ENCODE measurements at regions not wholly inside any gene's neighbourhood (a gene's known extent, or its start where the extent isn't known, plus 50 kb on each side); places are given as distances from the start of the nearest gene placed in this dataset.
"Not testable (repeated sequence)": the region's sequence is repeated elsewhere in the genome, so short reads cannot be mapped to it uniquely, and the experiment has no call there.

- H3K27ac ChIP-seq: no peak overlapping the region
- H3K36me3 ChIP-seq: no peaks in the 10 kb centered on the region
- intact Hi-C loops (cut with DNase I; ENCODE audit: low total_unique reads): no loop called here
- WGBS, 5 donors: 60 to 82% (median 71%) methylated on average over 1 of the region's 1 CpG
- H3K27me3 ChIP-seq (replicated peaks in 1 of 7): no peaks in the 10 kb centered on the region
- no peaks in the 10 kb centered on the region for H3K4me1 ChIP-seq
- TF ChIP-seq CTCF (IDR thresholded peaks at IDR 0.05 in 8 of 11, conservative IDR thresholded peaks at IDR 0.05 in 3 of 11) (no peak), POLR2AphosphoS5 (IDR thresholded peaks at IDR 0.05) (no peak), POLR2A (IDR thresholded peaks at IDR 0.05) (no peak)
- H3K9me3 ChIP-seq: no peaks in the 10 kb centered on the region
- DNase-seq: no peak
- H3K4me3 ChIP-seq: no peak overlapping the region
Measured at GRCh38 chr6:19929312-19929711, 92.1 kb downstream of the ID4 start.

GRCh38 chr6:19934996-19935591 lies 97.9 kb downstream of the ID4 start:
- 69 to 85% (median 79%) methylated on average over 5 of the region's 5 CpGs for WGBS, 5 donors
- H3K4me3 ChIP-seq: no peak overlapping the region
- TF ChIP-seq POLR2AphosphoS5 (IDR thresholded peaks at IDR 0.05) (no peak), CTCF (IDR thresholded peaks at IDR 0.05 in 8 of 11, conservative IDR thresholded peaks at IDR 0.05 in 3 of 11) (no peak), POLR2A (IDR thresholded peaks at IDR 0.05) (no peak)

GRCh38 chr6:19939321-19939720 lies 102.2 kb downstream of the ID4 start:
- H3K9me3 ChIP-seq; DNase-seq; H3K27ac ChIP-seq; intact Hi-C loops (cut with DNase I; ENCODE audit: low total_unique reads); H3K4me3 ChIP-seq; H3K4me1 ChIP-seq; H3K36me3 ChIP-seq; H3K27me3 ChIP-seq (replicated peaks in 1 of 7): not testable (repeated sequence)
- 92 to 98% (median 94%) methylated on average over 8 to 28 of the region's 28 CpGs for WGBS, 5 donors

More at GRCh38 chr6:19934996-19935591, 97.9 kb downstream of the ID4 start:
- H3K27ac ChIP-seq: no peak overlapping the region
- no peak for DNase-seq
- H3K36me3 ChIP-seq: no peaks in the 10 kb centered on the region
- intact Hi-C loops (cut with DNase I; ENCODE audit: low total_unique reads): no loop called here
- H3K27me3 ChIP-seq (replicated peaks in 1 of 7): no peaks in the 10 kb centered on the region
- no peaks in the 10 kb centered on the region for H3K4me1 ChIP-seq
- H3K9me3 ChIP-seq: peaks cover 0 to 6% (median 0%) of the 10 kb centered on the region in 8 donors

DNA sequence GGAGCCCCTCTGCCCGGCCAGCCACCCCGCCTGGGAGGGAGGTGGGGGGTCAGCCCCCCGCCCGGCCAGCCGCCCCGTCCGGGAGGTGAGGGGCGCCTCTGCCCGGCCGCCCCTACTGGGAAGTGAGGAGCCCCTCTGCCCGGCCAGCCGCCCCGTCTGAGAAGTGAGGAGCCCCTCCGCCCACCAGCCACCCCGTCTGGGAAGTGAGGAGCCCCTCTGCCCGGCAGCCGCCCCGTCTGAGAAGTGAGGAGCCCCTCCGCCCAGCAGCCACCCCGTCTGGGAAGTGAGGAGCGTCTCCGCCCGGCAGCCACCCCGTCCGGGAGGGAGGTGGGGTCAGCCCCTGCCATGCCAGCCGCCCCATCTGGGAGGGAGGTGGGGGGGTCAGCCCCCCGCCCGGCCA lies 102.8 kb downstream of the ID4 start:
- H3K27me3 ChIP-seq (replicated peaks in 1 of 7); H3K36me3 ChIP-seq; H3K9me3 ChIP-seq; DNase-seq; intact Hi-C loops (cut with DNase I; ENCODE audit: low total_unique reads); H3K4me3 ChIP-seq; H3K4me1 ChIP-seq; H3K27ac ChIP-seq: not testable (repeated sequence)
- WGBS, 5 donors: 95 to 100% (median 97%) methylated on average over 5 to 20 of the region's 28 CpGs; no CpG with 5 or more reads in 1 of the 5 donors

GRCh38 chr6:19943042-19943441 lies 105.9 kb downstream of the ID4 start:
- DNase-seq: no peak
- intact Hi-C loops (cut with DNase I; ENCODE audit: low total_unique reads): no loop called here
- Histone ChIP-seq H3K4me1 (no peaks in the 10 kb centered on the region), H3K4me3 (no peak overlapping the region), H3K27me3 (replicated peaks in 1 of 7) (no peaks in the 10 kb centered on the region), H3K36me3 (no peaks in the 10 kb centered on the region), H3K27ac (no peak overlapping the region), H3K9me3 (no peaks in the 10 kb centered on the region)
- TF ChIP-seq CTCF (IDR thresholded peaks at IDR 0.05 in 8 of 11, conservative IDR thresholded peaks at IDR 0.05 in 3 of 11) (no peak), POLR2AphosphoS5 (IDR thresholded peaks at IDR 0.05) (no peak), POLR2A (IDR thresholded peaks at IDR 0.05) (no peak)

All from spleen (tissue), 11 donors.